Epithelial cell of proximal tubule (primary cell): ENCODE measurements at regions not wholly inside any gene's neighbourhood (a gene's known extent, or its start where the extent isn't known, plus 50 kb on each side); places are given as distances from the start of the nearest gene placed in this dataset.
"Not testable (repeated sequence)": the region's sequence is repeated elsewhere in the genome, so short reads cannot be mapped to it uniquely, and the experiment has no call there.

Experiments used
- DNase-seq: peaks from one replicate; pipeline ENCODE4 v3.0.0-alpha.2; 2011; ENCODE audit warnings: low read depth
- H3K4me3 ChIP-seq: 2 replicates; pipeline ENCODE4 v1.5.1; 2011; ENCODE audit warnings: low read depth, mild to moderate bottlenecking, low read length
- CTCF ChIP-seq: conservative IDR thresholded peaks from 2 replicates; pipeline ENCODE4 v1.5.1; 2012; ENCODE audit warnings: low read depth, mild to moderate bottlenecking, low read length

GRCh38 chr12:63003223-63003819, 68.4 kb upstream of the PPM1H start:
- DNase-seq, result no peak
- no peak for TF ChIP-seq CTCF

DNA sequence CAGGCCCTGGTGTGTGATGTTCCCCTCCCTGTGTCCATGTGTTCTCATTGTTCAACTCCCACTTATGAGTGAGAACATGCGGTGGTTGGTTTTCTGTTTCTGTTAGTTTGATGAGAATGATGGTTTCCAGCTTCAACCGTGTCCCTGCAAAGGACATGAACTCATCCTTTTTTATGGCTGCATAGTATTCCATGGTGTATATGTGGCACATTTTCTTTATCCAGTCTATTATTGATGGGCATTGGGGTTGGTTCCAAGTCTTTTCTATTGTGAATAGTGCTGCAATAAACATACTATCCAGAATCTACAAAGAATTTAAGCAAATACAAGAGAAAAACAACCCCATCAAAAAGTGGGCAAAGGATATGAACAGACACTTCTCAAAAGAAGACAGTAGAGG, 67.1 kb upstream of the PPM1H start:
- not testable (repeated sequence) for H3K4me3 ChIP-seq, DNase-seq

More at GRCh38 chr12:63003223-63003819, 68.4 kb upstream of the PPM1H start:
- no peak overlapping the region for H3K4me3 ChIP-seq

DNA sequence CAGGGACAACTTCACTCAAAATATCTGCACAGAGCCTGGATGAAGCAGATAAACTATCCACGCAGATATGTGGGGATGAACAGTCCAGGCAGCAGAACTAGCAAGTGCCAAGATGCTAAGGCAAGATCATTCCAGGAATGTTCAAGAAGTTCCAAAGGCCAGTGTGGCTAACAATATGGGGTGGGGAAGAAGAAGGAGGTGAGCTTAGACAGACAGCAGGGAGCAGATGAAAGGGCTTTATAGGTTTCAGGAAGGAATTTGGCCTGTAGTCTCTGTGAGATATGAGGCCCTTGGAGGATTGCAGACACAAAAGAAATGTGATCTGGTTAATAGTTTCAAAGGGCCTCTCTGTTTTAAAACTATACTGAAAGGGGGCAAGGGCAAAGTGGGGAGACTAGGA, 63.5 kb upstream of the PPM1H start:
- H3K4me3 ChIP-seq, result no peak overlapping the region
- TF ChIP-seq CTCF, result no peak
- no peak for DNase-seq

DNA sequence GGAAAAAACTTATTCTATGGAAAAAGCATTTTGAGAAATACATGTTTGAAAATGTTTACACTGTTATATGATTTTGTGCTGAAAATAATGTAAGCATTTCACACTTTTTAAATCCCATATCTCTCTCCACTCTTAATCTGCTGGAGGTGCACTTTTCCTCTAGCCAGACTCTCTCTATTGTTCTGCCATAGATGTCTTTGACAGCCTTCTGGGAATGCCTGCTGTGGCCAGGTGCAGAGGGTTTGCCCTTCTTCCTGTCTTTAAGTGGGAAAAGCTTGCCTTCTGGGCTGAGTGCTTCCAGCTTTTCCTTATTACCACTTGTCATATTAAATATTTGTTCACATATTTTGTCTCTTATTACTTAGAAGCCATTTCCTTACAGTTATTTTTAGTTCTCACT, 60.1 kb upstream of the PPM1H start:
- H3K4me3 ChIP-seq, result no peak overlapping the region
- no peak for TF ChIP-seq CTCF
- DNase-seq, result no peak

DNA sequence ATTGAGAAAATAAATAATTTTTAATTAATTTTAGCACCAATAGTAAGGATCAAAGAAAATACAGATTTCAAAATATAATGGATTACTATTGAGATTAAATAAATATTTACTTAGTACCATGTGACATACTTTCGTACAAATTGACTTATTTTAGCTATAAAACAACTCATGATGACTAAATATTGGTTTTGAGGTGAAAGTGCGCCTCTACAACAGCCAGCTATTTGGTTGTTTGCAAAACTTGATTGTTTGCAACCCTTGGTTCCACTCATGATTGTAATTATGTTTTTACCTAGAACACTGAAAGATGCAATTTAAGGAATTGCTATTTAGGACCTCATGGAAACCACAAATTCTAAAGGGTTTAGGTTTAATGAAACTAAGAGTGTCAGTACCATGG, 51.9 kb upstream of the PPM1H start:
- no peak overlapping the region for H3K4me3 ChIP-seq
- no peak for DNase-seq
- TF ChIP-seq CTCF, result no peak
